ENCODE measurements at regions not wholly inside any gene's neighbourhood (a gene's known extent, or its start where the extent isn't known, plus 50 kb on each side); places are given as distances from the start of the nearest gene placed in this dataset.

DNA sequence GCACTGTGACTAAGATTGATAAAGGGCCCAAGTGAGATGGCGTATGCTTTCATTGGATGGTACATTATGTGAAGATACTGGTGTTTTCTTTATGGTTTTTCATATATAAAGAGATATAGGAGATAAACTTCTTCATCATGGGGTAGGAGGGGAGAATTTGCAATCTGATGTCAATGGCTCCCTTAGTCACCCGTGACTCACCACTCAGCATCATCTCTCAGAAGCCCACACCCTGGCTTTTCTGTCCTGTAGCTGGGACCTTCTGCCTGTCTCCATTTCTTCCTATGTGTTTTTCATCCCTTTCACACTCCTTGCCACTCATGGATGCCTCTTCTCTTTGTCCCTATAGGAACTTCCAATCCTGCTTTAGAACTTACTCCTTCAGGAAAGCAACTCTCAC is 114.3 kb upstream of the SEMA6D start:
- Mint-ChIP-seq H3K4me3 (no peak overlapping the region), H3K4me1 (no peaks in the 10 kb centered on the region), H3K27me3 (no peaks in the 10 kb centered on the region), H3K9me3 (peaks cover 0 to 4% of the 10 kb centered on the region in 2 donors), H3K27ac (no peak overlapping the region)
- ATAC-seq (no peak), DNase-seq (no peak)

DNA sequence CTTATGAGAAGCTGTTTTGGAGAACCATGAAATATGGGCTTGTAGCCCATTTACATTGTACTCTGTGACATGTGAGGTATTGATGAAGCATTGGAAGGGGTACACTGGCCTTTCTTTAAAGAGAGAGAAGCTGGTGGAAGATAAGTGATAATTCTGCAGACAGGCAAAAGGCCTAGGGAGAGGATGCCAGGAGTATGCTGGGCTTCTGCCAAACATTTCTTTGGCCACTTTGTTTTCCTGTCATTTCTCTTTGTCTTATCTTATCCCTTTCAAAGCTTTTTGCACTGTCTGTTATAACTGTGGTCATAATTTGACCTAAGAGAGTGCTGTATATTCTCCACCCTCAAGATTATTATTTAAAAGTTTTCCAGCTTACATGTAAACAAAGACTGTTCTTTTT is 109.6 kb upstream of the SEMA6D start:
- Mint-ChIP-seq H3K27ac (no peak overlapping the region), H3K4me1 (no peaks in the 10 kb centered on the region), H3K27me3 (no peaks in the 10 kb centered on the region), H3K9me3 (peaks cover 0 to 4% of the 10 kb centered on the region in 2 donors), H3K4me3 (no peak overlapping the region)
- ATAC-seq, result no peak
- no peak for DNase-seq

DNA sequence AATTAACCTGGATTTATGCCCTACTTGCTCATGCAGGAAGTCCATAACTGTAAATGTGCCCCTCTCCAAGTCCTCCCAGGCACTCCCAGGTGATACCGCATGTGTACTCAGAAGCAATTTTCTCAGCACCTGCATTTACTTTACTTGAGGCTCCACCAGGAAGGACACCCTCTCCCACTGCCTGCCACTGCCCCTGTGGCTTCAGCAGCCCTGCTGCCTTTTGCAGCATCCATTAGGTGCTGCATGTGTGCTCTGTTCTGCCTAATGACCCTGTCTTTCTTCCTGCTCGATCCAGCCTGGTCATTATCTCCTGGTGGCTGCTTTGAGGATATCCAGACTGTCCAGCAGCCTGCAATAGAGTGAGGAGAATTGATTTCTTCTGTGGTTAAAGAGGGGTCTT is 107.6 kb upstream of the SEMA6D start:
- DNase-seq (no peak), ATAC-seq (no peak)
- Mint-ChIP-seq H3K27ac (no peak overlapping the region), H3K4me1 (no peaks in the 10 kb centered on the region), H3K27me3 (no peaks in the 10 kb centered on the region), H3K4me3 (no peak overlapping the region), H3K9me3 (no peaks in the 10 kb centered on the region)

DNA sequence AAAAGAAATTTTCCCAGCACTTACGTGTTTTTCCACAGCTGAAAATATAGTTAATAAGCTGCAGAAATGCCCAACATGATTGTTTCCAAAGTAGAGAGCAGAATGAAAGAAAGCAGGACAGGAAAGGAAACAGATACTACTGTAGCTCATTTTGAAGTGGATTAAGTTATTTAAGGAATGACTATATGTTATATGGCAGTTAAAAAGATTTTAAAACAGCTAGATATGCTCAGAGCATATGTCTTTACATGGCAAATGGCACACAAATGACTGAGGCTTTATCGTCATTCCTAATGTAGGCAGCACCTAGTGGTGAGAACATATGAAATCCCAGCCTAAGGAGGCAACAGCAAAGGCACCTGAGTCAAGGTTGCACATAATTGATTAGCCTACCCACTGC is 106.6 kb upstream of the SEMA6D start:
- no peak overlapping the region for H3K4me3 Mint-ChIP-seq
- H3K27me3 Mint-ChIP-seq, result no peaks in the 10 kb centered on the region

DNA sequence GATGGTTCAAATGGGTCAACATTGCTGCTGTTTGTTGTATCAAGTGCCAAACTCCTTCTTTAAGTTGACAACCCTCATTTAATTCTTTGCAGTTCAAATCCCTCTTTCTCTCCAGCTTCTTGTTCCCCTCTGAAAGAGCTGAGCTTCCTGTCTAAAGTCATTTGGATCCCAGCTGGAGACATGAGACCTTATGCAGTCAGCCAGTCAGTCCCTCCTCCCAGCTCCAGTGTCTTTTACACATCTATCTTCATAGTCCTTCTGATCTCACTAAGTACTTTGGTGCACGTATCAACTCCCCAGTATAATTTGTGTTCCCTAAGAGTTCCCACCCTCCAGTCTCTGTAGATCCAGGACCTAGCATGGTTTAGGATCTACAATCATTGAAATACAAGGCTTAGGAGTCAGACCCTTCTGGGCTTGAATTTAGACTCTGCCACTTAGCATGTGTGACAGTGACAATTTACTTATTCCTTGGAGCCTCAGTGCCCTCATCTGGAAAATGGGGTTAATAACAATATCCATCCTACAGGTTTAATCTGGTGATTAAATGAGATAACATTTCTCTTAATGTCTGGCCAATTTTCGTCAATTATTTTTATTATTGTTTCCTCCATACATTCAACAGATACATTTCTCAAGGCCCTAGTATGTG is 102.8 kb upstream of the SEMA6D start:
- H3K4me3 Mint-ChIP-seq, result no peak overlapping the region
- H3K27ac Mint-ChIP-seq, result no peak overlapping the region
- ATAC-seq, result no peak
- H3K27me3 Mint-ChIP-seq, result no peaks in the 10 kb centered on the region
- no peaks in the 10 kb centered on the region for H3K4me1 Mint-ChIP-seq
- DNase-seq, result no peak
- H3K9me3 Mint-ChIP-seq, result no peaks in the 10 kb centered on the region

More for the DNA sequence above, 106.6 kb upstream of the SEMA6D start:
- DNase-seq (no peak), ATAC-seq (no peak)
- no peak overlapping the region for H3K27ac Mint-ChIP-seq
- no peaks in the 10 kb centered on the region for H3K4me1 Mint-ChIP-seq
- no peaks in the 10 kb centered on the region for H3K9me3 Mint-ChIP-seq

DNA sequence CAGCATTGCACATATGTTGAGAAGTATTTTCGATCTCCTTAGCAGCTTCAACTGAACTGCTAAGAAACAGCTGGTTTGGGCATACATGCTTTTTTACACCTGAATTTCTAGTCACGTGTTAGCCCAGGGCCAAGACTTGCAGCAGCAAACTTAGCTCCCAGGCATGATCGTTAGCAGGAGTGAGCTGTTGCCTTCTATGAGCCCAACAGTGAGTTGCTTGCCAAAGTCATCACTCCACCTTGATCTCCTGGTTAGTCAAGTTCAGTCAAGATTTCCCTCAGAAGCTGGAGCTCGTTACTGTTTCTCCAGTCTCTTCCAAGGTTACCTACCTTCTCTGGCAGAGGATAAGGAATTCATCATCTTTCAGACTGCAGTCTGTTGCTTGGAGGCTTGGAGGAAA is 100.4 kb upstream of the SEMA6D start:
- H3K27me3 Mint-ChIP-seq, result no peaks in the 10 kb centered on the region
- H3K9me3 Mint-ChIP-seq, result peaks cover 0 to 5% of the 10 kb centered on the region in 2 donors
- no peaks in the 10 kb centered on the region for H3K4me1 Mint-ChIP-seq
- no peak overlapping the region for H3K4me3 Mint-ChIP-seq
- ATAC-seq (no peak), DNase-seq (no peak)
- H3K27ac Mint-ChIP-seq, result no peak overlapping the region

DNA sequence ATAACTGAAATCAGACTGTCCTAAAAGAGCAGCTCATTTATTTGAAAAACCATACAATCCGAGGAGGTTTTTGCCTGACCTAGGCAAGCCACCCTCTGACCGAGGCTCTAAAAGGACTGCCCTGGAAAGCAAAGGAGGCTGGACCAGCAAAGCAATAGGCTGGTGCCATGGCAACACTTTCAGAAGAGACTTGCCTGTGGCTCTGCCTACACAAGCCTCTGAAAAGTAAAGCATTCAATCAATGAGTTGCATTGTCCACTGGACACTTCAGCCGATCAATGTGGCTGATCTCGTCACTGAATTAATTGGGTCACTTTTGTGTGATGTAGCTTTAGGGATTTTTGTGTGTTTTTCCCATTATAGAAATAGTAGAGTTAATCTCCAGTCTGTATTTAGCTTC is 99.1 kb upstream of the SEMA6D start:
- Mint-ChIP-seq H3K4me1 (no peaks in the 10 kb centered on the region), H3K9me3 (peaks cover 0 to 6% of the 10 kb centered on the region in 2 donors), H3K27ac (no peak overlapping the region), H3K4me3 (no peak overlapping the region), H3K27me3 (no peaks in the 10 kb centered on the region)
- DNase-seq, result no peak
- ATAC-seq, result no peak

DNA sequence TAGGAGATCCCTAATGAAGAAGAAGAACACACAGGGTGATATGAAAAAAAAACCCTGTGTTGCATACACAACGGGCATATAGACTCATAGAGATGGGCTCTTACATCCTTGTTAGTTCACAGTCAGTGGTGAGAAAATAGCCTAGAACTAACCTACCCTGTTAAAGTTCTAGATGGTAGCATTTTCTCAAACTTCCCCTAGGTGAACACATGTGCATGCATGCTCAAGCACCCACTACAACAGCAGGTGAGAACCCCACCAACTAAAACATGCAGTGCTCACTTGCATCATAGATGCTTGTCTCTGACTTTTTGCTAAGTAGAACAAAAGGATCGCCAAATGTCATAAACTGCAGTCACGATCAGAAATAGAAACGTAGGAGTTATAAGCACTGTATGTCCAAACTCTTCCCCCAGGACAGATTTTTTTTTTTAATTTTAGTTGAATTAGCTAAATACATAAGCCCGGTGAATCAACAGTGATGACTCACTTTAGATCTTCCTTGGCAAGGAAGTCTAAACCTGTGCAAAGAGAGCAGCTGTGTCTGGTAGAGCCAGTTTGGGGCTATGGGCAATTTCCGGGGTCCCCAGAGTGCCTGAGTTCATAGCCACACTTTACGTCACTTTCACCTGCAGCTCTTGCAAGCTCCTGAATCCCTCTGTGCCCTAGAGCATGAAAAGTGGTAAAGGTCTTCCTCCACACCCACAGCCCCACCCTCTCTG is 96.2 kb upstream of the SEMA6D start:
- Mint-ChIP-seq H3K4me1 (no peaks in the 10 kb centered on the region), H3K27ac (no peak overlapping the region)
- ATAC-seq, result no peak

DNA sequence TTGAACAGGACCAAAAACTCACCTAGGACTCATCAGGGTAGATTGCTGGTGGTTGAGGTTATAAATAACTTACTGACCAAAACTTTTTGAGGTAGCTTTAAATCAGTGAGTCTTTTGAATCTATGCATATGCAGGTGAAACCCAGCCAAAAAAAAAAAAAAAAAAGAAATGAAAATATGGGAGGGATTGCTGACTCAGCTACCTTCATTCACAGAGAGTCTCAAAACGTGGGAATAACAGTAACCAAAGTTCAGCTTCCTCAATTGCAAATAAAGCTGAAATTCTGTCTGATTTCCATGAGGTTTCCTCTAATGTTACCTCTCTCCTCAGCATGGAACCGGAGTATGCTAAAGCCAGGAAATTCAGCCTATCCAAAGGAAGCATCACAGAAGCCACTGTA is 95.2 kb upstream of the SEMA6D start:
- Mint-ChIP-seq H3K4me1 (no peaks in the 10 kb centered on the region), H3K27me3 (peaks cover 8% of the 10 kb centered on the region), H3K27ac (peak overlapping the region in 1 of 2 donors; percentile 86), H3K4me3 (no peak overlapping the region), H3K9me3 (peaks cover 0 to 6% of the 10 kb centered on the region in 2 donors)
- DNase-seq (no peak), ATAC-seq (no peak)

More for the DNA sequence above, 96.2 kb upstream of the SEMA6D start:
- DNase-seq, result no peak
- Mint-ChIP-seq H3K27me3 (peaks cover 8% of the 10 kb centered on the region), H3K4me3 (no peak overlapping the region), H3K9me3 (peaks cover 0 to 6% of the 10 kb centered on the region in 2 donors)

DNA sequence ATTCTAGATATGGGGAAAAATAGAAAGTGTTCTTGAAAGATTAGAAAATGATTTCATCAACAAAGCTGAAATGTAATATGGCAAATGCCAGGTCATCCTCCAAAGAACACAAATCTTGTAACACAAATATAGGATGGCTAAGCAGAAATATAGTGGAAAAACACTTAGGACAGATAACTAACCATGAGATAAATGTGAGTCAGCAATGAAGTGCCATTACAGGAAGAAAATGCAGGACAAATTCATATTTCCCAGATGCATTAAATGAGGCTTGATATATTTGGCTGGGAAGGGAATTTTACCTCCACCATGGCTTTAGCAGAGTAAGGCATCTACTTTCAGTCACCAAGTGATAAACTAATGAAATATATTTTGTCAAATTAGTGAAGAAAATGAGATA is 92.8 kb upstream of the SEMA6D start:
- Mint-ChIP-seq H3K4me3 (no peak overlapping the region), H3K4me1 (no peaks in the 10 kb centered on the region), H3K27me3 (peaks cover 8% of the 10 kb centered on the region), H3K27ac (no peak overlapping the region), H3K9me3 (peaks cover 0 to 6% of the 10 kb centered on the region in 2 donors)
- ATAC-seq, result no peak
- DNase-seq, result no peak

DNA sequence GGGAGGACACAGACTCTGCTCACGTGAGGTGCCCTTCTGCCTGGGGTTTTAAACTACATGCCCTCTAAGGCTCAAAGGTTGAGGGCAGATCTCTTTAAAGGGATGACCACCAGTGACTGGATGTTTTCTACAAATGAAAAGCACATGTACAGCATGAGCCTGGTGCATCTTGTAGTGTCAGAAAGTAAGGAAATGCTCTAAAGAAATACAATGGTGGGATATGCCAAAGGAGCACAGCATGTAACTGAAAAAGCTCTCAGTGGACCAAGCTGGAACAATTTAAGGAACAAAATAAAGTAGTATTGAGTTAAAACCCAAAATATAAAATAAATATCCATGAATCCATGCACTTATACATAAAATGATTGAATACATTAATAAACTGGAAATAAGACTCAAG is 78.3 kb upstream of the SEMA6D start:
- no peak overlapping the region for H3K27ac Mint-ChIP-seq
- ATAC-seq (no peak), DNase-seq (no peak)
- H3K9me3 Mint-ChIP-seq, result no peaks in the 10 kb centered on the region
- H3K27me3 Mint-ChIP-seq, result no peaks in the 10 kb centered on the region
- H3K4me3 Mint-ChIP-seq, result no peak overlapping the region
- H3K4me1 Mint-ChIP-seq, result no peaks in the 10 kb centered on the region

DNA sequence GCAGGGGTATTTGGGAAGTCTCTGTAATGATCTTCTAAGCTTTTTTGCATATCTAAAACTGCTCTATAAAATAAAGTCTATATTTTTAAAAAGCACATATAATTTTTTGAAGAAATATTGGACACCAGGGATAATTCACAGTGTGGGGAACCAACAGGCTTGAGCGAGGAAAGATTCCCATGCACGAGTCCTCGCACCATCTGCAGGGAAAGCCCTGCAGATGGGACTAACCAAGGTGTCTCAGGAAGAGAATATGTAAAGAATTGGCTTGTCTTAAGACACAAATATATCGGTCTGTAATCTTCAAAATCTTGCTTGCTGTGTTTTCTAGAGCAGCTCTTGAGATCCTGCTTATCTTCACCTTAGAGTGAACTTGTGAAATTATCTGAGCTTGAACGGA is 77.2 kb upstream of the SEMA6D start:
- ATAC-seq, result no peak
- no peaks in the 10 kb centered on the region for H3K9me3 Mint-ChIP-seq
- no peak for DNase-seq
- H3K27ac Mint-ChIP-seq, result no peak overlapping the region
- no peaks in the 10 kb centered on the region for H3K27me3 Mint-ChIP-seq
- H3K4me3 Mint-ChIP-seq, result no peak overlapping the region
- peaks cover 5% of the 10 kb centered on the region for H3K4me1 Mint-ChIP-seq

DNA sequence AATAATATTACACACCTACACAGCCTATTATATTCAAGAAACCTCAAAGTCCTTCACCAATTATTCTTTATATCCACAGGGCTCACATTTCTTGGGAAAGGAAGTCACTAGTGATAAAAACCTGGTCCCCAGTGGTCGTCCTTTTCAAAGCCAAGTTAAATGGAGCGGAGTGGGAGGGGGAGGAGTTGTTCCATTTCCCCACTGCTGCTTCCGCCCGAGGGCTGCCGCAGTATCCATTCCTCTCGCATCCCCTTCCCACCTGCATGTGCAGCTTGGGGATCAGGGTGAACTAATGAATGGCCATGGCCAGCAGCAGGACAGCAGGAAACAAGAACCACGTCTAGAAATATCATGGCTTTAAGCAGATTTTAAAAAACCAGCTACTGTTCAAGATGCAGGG is 76.4 kb upstream of the SEMA6D start:
- DNase-seq (no peak), ATAC-seq (no peak)
- H3K27me3 Mint-ChIP-seq, result no peaks in the 10 kb centered on the region
- no peak overlapping the region for H3K4me3 Mint-ChIP-seq
- no peaks in the 10 kb centered on the region for H3K9me3 Mint-ChIP-seq
- H3K27ac Mint-ChIP-seq, result no peak overlapping the region
- peaks cover 5% of the 10 kb centered on the region for H3K4me1 Mint-ChIP-seq

DNA sequence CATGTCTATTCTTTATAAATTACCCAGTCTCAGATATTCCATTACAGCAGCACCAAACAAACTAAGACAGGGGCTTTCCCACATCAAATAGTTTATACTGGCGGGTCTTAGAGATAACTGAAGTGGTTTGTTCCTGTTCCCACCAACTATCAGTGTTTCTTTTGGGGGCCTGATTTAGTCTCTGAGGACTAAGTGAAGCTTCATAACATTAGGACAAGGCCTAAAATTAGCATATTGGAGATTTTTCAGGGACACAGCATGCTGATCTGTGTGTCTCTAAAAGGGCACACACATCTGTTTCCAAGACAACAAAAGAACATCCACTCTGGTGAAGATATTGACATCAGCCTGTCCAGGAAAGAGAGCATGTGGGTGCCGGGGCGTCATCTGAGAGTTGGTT is 72.6 kb upstream of the SEMA6D start:
- ATAC-seq (no peak), DNase-seq (no peak)
- Mint-ChIP-seq H3K27ac (peak overlapping the region; percentile 47 to 79), H3K4me3 (no peak overlapping the region), H3K9me3 (no peaks in the 10 kb centered on the region), H3K27me3 (no peaks in the 10 kb centered on the region), H3K4me1 (peaks cover 5% of the 10 kb centered on the region)

DNA sequence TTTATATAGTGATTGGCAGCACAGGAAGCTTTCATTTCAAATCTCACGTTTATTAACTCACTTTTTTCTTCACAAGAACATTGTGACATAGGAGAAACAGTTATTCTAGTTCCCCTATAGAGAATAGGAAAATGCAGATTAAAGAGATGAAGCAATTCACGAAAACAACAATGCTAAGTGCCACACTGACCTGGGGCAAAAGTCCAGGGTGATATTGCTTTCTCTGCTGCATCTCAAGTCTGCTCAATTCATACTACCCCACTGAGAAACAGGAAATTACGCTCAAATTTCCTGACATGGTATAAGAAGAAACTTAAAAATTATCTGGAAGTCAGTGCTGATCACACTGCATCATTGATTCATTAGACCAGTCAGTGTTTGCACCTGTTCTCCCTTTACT is 66.7 kb upstream of the SEMA6D start:
- no peaks in the 10 kb centered on the region for H3K9me3 Mint-ChIP-seq
- H3K4me1 Mint-ChIP-seq, result no peaks in the 10 kb centered on the region
- H3K4me3 Mint-ChIP-seq, result no peak overlapping the region
- H3K27ac Mint-ChIP-seq, result no peak overlapping the region
- no peaks in the 10 kb centered on the region for H3K27me3 Mint-ChIP-seq
- DNase-seq (no peak), ATAC-seq (no peak)

DNA sequence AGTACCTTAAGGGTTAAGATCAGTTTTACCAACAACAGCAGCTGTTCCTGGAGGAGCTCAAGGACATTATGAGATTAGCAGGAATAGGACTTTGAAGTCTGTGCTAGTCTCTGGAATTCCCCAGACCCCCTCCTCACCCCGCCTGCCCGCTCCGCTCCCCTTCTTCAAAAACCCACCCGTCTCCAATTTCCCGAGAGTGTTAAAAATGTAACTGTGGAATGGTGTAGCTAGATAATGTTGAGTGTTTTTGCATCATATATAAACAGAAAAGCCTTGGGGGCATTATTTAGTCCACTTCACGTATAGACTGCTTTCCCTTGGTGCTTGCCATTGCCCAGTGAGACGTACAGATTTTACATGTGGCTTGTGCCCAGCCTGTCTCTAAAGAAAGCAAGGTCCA is 65.0 kb upstream of the SEMA6D start:
- Mint-ChIP-seq H3K27ac (no peak overlapping the region), H3K9me3 (no peaks in the 10 kb centered on the region), H3K27me3 (no peaks in the 10 kb centered on the region), H3K4me3 (no peak overlapping the region), H3K4me1 (no peaks in the 10 kb centered on the region)
- DNase-seq, result no peak
- ATAC-seq, result no peak

DNA sequence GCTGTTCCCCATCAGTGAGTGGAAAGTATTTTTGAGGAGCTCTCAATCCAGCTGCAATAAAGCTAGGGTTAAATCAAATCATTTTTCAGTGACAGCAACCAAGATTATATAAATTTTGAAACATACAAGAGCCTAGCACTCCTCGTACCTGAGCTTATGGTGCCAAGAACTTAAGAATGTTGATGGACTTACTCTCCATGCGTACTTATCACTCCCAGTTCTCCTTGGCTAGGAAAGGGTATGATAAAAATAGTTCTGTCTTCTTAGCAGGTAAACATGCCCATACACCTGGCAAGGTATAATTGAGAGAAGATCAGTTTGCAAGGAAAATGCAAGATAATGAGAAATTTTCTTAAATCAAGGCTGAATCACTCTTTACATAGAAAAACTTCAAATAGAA is 64.5 kb upstream of the SEMA6D start:
- Mint-ChIP-seq H3K4me1 (no peaks in the 10 kb centered on the region), H3K27ac (no peak overlapping the region), H3K27me3 (no peaks in the 10 kb centered on the region), H3K4me3 (no peak overlapping the region), H3K9me3 (no peaks in the 10 kb centered on the region)
- no peak for DNase-seq
- no peak for ATAC-seq

Measured in stimulated activated naive CD8-positive, alpha-beta T cell treated with anti-CD3 and anti-CD28 coated beads, Interleukin-15, amount 100 ng/mL, for 72 hours (primary cell).